ENCODE measurements at regions not wholly inside any gene's neighbourhood (a gene's known extent, or its start where the extent isn't known, plus 50 kb on each side); places are given as distances from the start of the nearest gene placed in this dataset.
"Not testable (repeated sequence)": the region's sequence is repeated elsewhere in the genome, so short reads cannot be mapped to it uniquely, and the experiment has no call there.

GRCh38 chr5:121479337-121479736 is 372.3 kb upstream of the FTMT start:
- no peak for TF ChIP-seq CTCF (IDR thresholded peaks at IDR 0.05; ENCODE audit: control extremely low read depth, extremely low read depth, low read depth, missing control alignments)
- ChIA-PET CTCF (no interaction called here), POLR2A (no interaction called here)
- DNase-seq (ENCODE audit: extremely low spot score) = no peak

DNA sequence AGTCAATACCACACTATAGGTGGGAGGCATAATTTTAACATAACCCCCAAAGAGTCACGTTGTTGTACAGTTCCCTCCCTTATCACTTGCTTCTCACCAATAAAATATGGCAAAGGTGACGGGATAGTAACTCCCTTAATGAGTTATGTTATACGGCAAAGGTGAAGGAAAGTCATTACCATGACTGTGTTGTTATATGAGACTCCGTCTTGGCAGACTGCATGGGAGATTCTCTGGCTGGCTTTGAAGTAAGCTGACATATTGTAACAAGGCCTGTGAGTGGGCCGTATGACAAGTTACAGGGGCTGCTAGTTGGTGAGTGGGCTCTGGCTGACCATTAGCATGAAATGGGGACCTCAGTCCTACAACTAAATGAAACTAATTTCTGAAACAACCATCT is 366.4 kb upstream of the FTMT start:
- DNase-seq (ENCODE audit: extremely low spot score) = no peak
- no peak for TF ChIP-seq CTCF (IDR thresholded peaks at IDR 0.05; ENCODE audit: control extremely low read depth, extremely low read depth, low read depth, missing control alignments)
- ChIA-PET CTCF (interaction anchor here (0.8 to 1.5 kb wide), 3 partner anchors 9 to 12 kb away, joined by 3 to 5 read pairs (median 5); no protein-coding TSS in a partner anchor), POLR2A (no interaction called here)

- DNase-seq (ENCODE audit: extremely low spot score); POLR2A ChIA-PET: not testable (repeated sequence)
- CTCF ChIA-PET = interaction anchor here (0.8 to 1.5 kb wide), 2 partner anchors 10 to 11 kb away, joined by 3 to 5 read pairs; no protein-coding TSS in a partner anchor
Measured at GRCh38 chr5:121485999-121486398, 365.7 kb upstream of the FTMT start.

GRCh38 chr5:121489972-121490371 is 361.7 kb upstream of the FTMT start:
- CTCF ChIA-PET = no interaction called here
- POLR2A ChIA-PET = no interaction called here
- DNase-seq (ENCODE audit: extremely low spot score) = no peak

GRCh38 chr5:121497176-121497575 is 354.5 kb upstream of the FTMT start:
- no peak for DNase-seq (ENCODE audit: extremely low spot score)
- ChIA-PET CTCF (no interaction called here), POLR2A (no interaction called here)
- TF ChIP-seq CTCF (IDR thresholded peaks at IDR 0.05; ENCODE audit: control extremely low read depth, extremely low read depth, low read depth, missing control alignments) = no peak

More at GRCh38 chr5:121489972-121490371, 361.7 kb upstream of the FTMT start:
- TF ChIP-seq CTCF (IDR thresholded peaks at IDR 0.05; ENCODE audit: control extremely low read depth, extremely low read depth, low read depth, missing control alignments) = no peak

DNA sequence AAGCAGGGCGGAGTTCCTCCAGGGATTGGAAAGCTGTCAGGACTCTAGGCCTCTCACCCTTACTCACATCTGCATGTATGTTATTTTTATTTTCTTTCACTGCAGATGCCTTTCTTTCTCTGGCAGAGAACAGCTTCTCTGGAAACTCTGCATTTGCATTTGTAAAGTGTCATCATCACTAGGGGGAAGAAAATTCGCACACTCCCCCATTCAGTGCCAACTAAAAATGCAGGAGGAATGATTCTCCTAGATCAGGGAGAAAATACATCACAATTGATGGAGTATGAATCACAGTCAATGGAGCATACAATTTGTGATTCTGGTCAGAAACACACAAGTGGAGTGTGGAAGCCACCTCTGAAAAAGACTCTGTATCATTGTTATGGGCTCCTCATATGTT is 351.4 kb upstream of the FTMT start:
- POLR2A ChIA-PET = no interaction called here
- TF ChIP-seq CTCF (IDR thresholded peaks at IDR 0.05; ENCODE audit: control extremely low read depth, extremely low read depth, low read depth, missing control alignments) = no peak
- DNase-seq (ENCODE audit: extremely low spot score) = no peak
- CTCF ChIA-PET = interaction anchor here (1.3 kb wide), 1 partner anchor 11 kb away, joined by 5 read pairs; no protein-coding TSS in a partner anchor

- ChIA-PET POLR2A (no interaction called here), CTCF (no interaction called here)
- TF ChIP-seq CTCF (IDR thresholded peaks at IDR 0.05; ENCODE audit: control extremely low read depth, extremely low read depth, low read depth, missing control alignments) = no peak
- no peak for DNase-seq (ENCODE audit: extremely low spot score)
Measured at GRCh38 chr5:121503111-121503840, 348.4 kb upstream of the FTMT start.

Data from GM10248 (cell line).